Peyer's patch (tissue), 4 donors: ENCODE measurements at regions not wholly inside any gene's neighbourhood (a gene's known extent, or its start where the extent isn't known, plus 50 kb on each side); places are given as distances from the start of the nearest gene placed in this dataset.

Source experiments
- CTCF ChIP-seq, 6 experiments: fragments of 450-650 bp in 4 of 6; fragments of 200-600 bp in 2 of 6; sonication (generic) in 1 of 6; IDR thresholded peaks; one replicate each; pipeline ENCODE4 v1.5.1; 2017 to 2019; ENCODE audit warnings: antibody characterized with exemption in 6 of 6, mild to moderate bottlenecking in 3 of 6, moderate library complexity in 1 of 6
- POLR2A ChIP-seq, 2 donors: fragments of 450-650 bp; IDR thresholded peaks; one replicate each; pipeline ENCODE4 v1.5.1; 2017; ENCODE audit warnings: antibody characterized with exemption in 2 of 2, mild to moderate bottlenecking in 2 of 2, moderate library complexity in 2 of 2

GRCh38 chr10:83142074-83142563, 997.2 kb upstream of the GHITM start:
- no peak for TF ChIP-seq CTCF (IDR thresholded peaks at IDR 0.05)
- TF ChIP-seq POLR2A (IDR thresholded peaks at IDR 0.05), result no peak
